HepG2 (cell line): ENCODE measurements at regions not wholly inside any gene's neighbourhood (a gene's known extent, or its start where the extent isn't known, plus 50 kb on each side); places are given as distances from the start of the nearest gene placed in this dataset.

Experiments used
- ATAC-seq: fragments of 200-7000 bp; cut with Tn5 transposase; 3 replicates; pipeline ENCODE4 v1.9.1; 2020; ENCODE audit warnings: mild to moderate bottlenecking, moderate library complexity
- BruUV-seq: library from RNA; stranded (reverse); fragments of 400-500 nt; replicated peaks from 2 replicates; lab custom pipeline; 2021; lab: Mats Ljungman, UMichigan
- CTCF ChIA-PET: fragments of 300-600 bp; formaldehyde crosslinking; extraction: SDS; loops from one replicate; lab custom pipeline; 2021; ENCODE audit warnings: low total read pairs, inconsistent platforms, low intra/inter-chr PET ratio; lab: Yijun Ruan, JAX
- POLR2A ChIA-PET: fragments of 350-600 bp; sonication (Branson Sonifier 250); formaldehyde crosslinking; loops from one replicate; lab custom pipeline; 2020; ENCODE audit warnings: antibody characterized with exemption, inconsistent platforms; lab: Yijun Ruan, JAX
- DNase-seq: peaks from one replicate; pipeline ENCODE4 v3.0.0-alpha.2; 2015; ENCODE audit warnings: low spot score
- FAIRE-seq: peaks from 3 replicates; lab custom pipeline; 2011; peaks lifted over from hg19 to GRCh38; lab: Jason Lieb, UNC
- H2AFZ ChIP-seq: one replicate; pipeline ENCODE4 v1.6.1; 2011; ENCODE audit warnings: low read length, inconsistent platforms
- H3K27ac ChIP-seq: fragments of 300-600 bp; 3 replicates; pipeline ENCODE4 v1.8.0; 2011; ENCODE audit warnings: mixed run types, mild to moderate bottlenecking, mixed read lengths, low read length, inconsistent platforms; ENCODE audit not compliant: insufficient read depth; ENCODE audit errors: extremely low read length
- H3K27me3 ChIP-seq, 2 experiments: fragments of 200-600 bp in 1 of 2; 2 replicates in 1 of 2; 3 replicates in 1 of 2; pipeline versions ENCODE4 v1.6.0 to v1.8.0; 2011; ENCODE audit warnings: low read length in 2 of 2, mild to moderate bottlenecking in 2 of 2, moderate library complexity in 2 of 2, inconsistent platforms in 1 of 2; ENCODE audit not compliant: insufficient read depth in 2 of 2, control insufficient read depth in 1 of 2
- H3K36me3 ChIP-seq, 2 experiments: fragments of 200-600 bp in 1 of 2; replicated peaks in 1 of 2; 2 replicates in 1 of 2; 3 replicates in 1 of 2; pipeline versions ENCODE4 v1.5.1 to v1.8.0; 2011; ENCODE audit warnings: low read length in 2 of 2, inconsistent platforms in 1 of 2; ENCODE audit not compliant: insufficient read depth in 2 of 2, control insufficient read depth in 1 of 2
- H3K4me1 ChIP-seq: 2 replicates; pipeline ENCODE4 v1.5.1; 2012; ENCODE audit warnings: low read length, inconsistent platforms; ENCODE audit not compliant: insufficient read depth
- H3K4me2 ChIP-seq: 2 replicates; pipeline ENCODE4 v1.6.0; 2011; ENCODE audit warnings: low read depth, low read length, inconsistent platforms
- H3K4me3 ChIP-seq, 3 experiments: fragments of 200-600 bp in 1 of 3; sonication (generic), shearing (Covaris generic) in 1 of 3; replicated peaks in 1 of 3; 2 replicates each; pipeline ENCODE4 v1.5.1; 2011 to 2016; ENCODE audit warnings: low read length in 3 of 3, inconsistent platforms in 2 of 3, low read depth in 2 of 3, mild to moderate bottlenecking in 2 of 3, control low read depth in 1 of 3, mixed read lengths in 1 of 3; ENCODE audit not compliant: insufficient read depth in 1 of 3
- H3K79me2 ChIP-seq: one replicate; pipeline ENCODE4 v1.6.1; 2011; ENCODE audit warnings: low read length, inconsistent platforms; ENCODE audit not compliant: insufficient read depth
- H3K9ac ChIP-seq: 2 replicates; pipeline ENCODE4 v1.6.0; 2011; ENCODE audit warnings: mild to moderate bottlenecking, low read depth, low read length, inconsistent platforms; ENCODE audit not compliant: insufficient read depth
- H3K9me3 ChIP-seq: 2 replicates; pipeline ENCODE4 v1.5.1; 2012; ENCODE audit warnings: mild to moderate bottlenecking, low read length
- H4K20me1 ChIP-seq: 2 replicates; pipeline ENCODE4 v1.6.0; 2011; ENCODE audit warnings: inconsistent platforms, mild to moderate bottlenecking, low read length, moderate library complexity; ENCODE audit not compliant: insufficient read depth
- ISX ChIP-seq: sonication (generic); formaldehyde crosslinking; conservative IDR thresholded peaks from 2 replicates; pipeline ENCODE4 v1.5.0; 2020; ENCODE audit warnings: missing genetic modification reagents
- MIER3 ChIP-seq: IDR thresholded peaks from 2 replicates; pipeline ENCODE4 v1.6.1; 2016; ENCODE audit warnings: missing compliant biosample characterization, borderline replicate concordance
- RXRA ChIP-seq: sonication (generic); formaldehyde crosslinking; IDR thresholded peaks from 2 replicates; pipeline ENCODE4 v1.5.1; 2020; ENCODE audit warnings: missing genetic modification reagents
- SALL2 ChIP-seq: sonication (generic); formaldehyde crosslinking; IDR thresholded peaks from 2 replicates; pipeline ENCODE4 v1.8.1; 2023; ENCODE audit warnings: mild to moderate bottlenecking, missing genetic modification reagents, inconsistent platforms
- SMAD9 ChIP-seq: sonication (generic); formaldehyde crosslinking; IDR thresholded peaks from 2 replicates; pipeline ENCODE4 v1.5.1; 2020; ENCODE audit warnings: mild to moderate bottlenecking, missing genetic modification reagents
- TAF15 ChIP-seq: fragments of 200-400 bp; formaldehyde crosslinking; IDR thresholded peaks from one replicate; pipeline ENCODE4 v1.6.1; 2018; ENCODE audit warnings: mild to moderate bottlenecking, low read depth, low read length; ENCODE audit not compliant: poor library complexity, severe bottlenecking
- TCF7L2 ChIP-seq: IDR thresholded peaks from 2 replicates; pipeline ENCODE4 v1.6.1; 2011; ENCODE audit warnings: mild to moderate bottlenecking, low read depth, low read length, moderate library complexity
- ZEB1 ChIP-seq: IDR thresholded peaks from 2 replicates; pipeline ENCODE4 v1.6.1; 2012; ENCODE audit warnings: mild to moderate bottlenecking, low read depth, inconsistent platforms; ENCODE audit not compliant: insufficient replicate concordance
- WGBS: methylation state at CpG from one replicate; pipeline ENCODE4 v1.1.6; 2017; ENCODE audit warnings: low lambda C conversion rate; 5-methylcytosine and 5-hydroxymethylcytosine counted together
- in situ Hi-C: cut with HindIII; loops from 2 replicates; pipeline ENCODE4 v1.10.0; 2017; ENCODE audit warnings: low pct_unique_long_range_greater_than_20kb; ENCODE audit not compliant: extremely low pct_ligation_motif_present
- intact Hi-C: fragments of 100-400 bp; cut with micrococcal nuclease; formaldehyde crosslinking; loops from one replicate; pipeline ENCODE4 v1.10.0; 2022; ENCODE audit not compliant: unreplicated experiment
- TF ChIP-seq, protein P1 (sequence below): sonication (generic); formaldehyde crosslinking; IDR thresholded peaks from 2 replicates; pipeline ENCODE4 v1.9.0; 2022; ENCODE audit warnings: low read depth, missing genetic modification reagents

DNA sequence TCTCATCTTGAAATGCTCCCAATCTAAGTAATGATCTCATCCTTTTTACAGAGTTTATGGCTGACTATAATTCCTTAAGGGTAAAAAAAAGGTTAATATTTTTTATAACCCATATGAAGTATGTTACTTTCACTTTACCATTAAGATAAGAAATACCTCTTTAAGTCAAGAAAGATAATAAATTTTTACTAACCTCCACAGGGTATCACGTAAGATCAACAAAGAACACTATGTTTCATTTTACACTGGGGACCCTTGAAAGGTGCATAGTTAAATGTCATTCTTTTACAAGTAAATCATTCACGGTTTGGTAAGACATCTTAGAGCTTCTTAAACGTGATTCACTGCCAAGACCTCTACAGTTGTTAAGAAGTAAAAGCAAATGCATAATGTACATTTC is 472.7 kb upstream of the CDH9 start:
- WGBS, result 2% methylated on average over 3 of the region's 3 CpGs
- Histone ChIP-seq H4K20me1 (no peaks in the 10 kb centered on the region), H3K4me3 (no peak overlapping the region), H3K27me3 (no peaks in the 10 kb centered on the region; a peak in 1 of 5 replicates), H3K27ac (no peak overlapping the region), H3K79me2 (no peaks in the 10 kb centered on the region), H3K9ac (no peak overlapping the region), H3K36me3 (no peaks in the 10 kb centered on the region), H2AFZ (no peak overlapping the region), H3K4me2 (no peak overlapping the region), H3K4me1 (no peaks in the 10 kb centered on the region; the same call in 1 of the 2 replicates), H3K9me3 (no peaks in the 10 kb centered on the region)
- ATAC-seq (no peak), FAIRE-seq (no peak), DNase-seq (no peak)
- ChIA-PET CTCF (no interaction called here), POLR2A (no interaction called here)
- in situ Hi-C loops (no loop called here), intact Hi-C loops (no loop called here)
- TF ChIP-seq ZEB1 (no peak), TCF7L2 (no peak), MIER3 (CRISPR knock-in tag) (no peak), SMAD9 (CRISPR knock-in tag) (no peak), RXRA (CRISPR knock-in tag) (no peak), ISX (CRISPR knock-in tag) (no peak), SALL2 (CRISPR knock-in tag) (no peak), TAF15 (no peak)
- TF ChIP-seq, protein P1, sequence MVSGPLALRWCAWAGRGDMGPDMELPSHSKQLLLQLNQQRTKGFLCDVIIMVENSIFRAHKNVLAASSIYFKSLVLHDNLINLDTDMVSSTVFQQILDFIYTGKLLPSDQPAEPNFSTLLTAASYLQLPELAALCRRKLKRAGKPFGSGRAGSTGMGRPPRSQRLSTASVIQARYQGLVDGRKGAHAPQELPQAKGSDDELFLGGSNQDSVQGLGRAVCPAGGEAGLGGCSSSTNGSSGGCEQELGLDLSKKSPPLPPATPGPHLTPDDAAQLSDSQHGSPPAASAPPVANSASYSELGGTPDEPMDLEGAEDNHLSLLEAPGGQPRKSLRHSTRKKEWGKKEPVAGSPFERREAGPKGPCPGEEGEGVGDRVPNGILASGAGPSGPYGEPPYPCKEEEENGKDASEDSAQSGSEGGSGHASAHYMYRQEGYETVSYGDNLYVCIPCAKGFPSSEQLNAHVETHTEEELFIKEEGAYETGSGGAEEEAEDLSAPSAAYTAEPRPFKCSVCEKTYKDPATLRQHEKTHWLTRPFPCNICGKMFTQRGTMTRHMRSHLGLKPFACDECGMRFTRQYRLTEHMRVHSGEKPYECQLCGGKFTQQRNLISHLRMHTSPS (CRISPR knock-in tag), result no peak
- BruUV-seq, result no TSS peak
